DMS114 treated with DMSO at 0.1 percent for 48 hours (cell line): ENCODE measurements at regions not wholly inside any gene's neighbourhood (a gene's known extent, or its start where the extent isn't known, plus 50 kb on each side); places are given as distances from the start of the nearest gene placed in this dataset.
"Not testable (repeated sequence)": the region's sequence is repeated elsewhere in the genome, so short reads cannot be mapped to it uniquely, and the experiment has no call there.

Experiments used
- DNase-seq: peaks from one replicate; lab custom pipeline; 2025; ENCODE audit not compliant: unreplicated experiment; lab: John Stamatoyannopoulos, UW

- DNase-seq: no peak
Measured at GRCh38 chr2:52097071-52097470, 1065.1 kb upstream of the NRXN1 start.

- DNase-seq: no peak
Measured at GRCh38 chr2:52084759-52085158, 1052.8 kb upstream of the NRXN1 start.

GRCh38 chr2:52083214-52083613 is 1051.3 kb upstream of the NRXN1 start:
- DNase-seq: no peak

- DNase-seq: no peak
Measured at GRCh38 chr2:52082646-52083045, 1050.7 kb upstream of the NRXN1 start.

GRCh38 chr2:52079602-52080001 is 1047.7 kb upstream of the NRXN1 start:
- DNase-seq: no peak

- no peak for DNase-seq
Measured at GRCh38 chr2:52077159-52077558, 1045.2 kb upstream of the NRXN1 start.

- DNase-seq: no peak
Measured at GRCh38 chr2:52074130-52074719, 1042.3 kb upstream of the NRXN1 start.

GRCh38 chr2:52072949-52073348 is 1041.0 kb upstream of the NRXN1 start:
- DNase-seq: no peak

GRCh38 chr2:52070665-52071064 is 1038.7 kb upstream of the NRXN1 start:
- DNase-seq: no peak

- no peak for DNase-seq
Measured at GRCh38 chr2:52064234-52064633, 1032.3 kb upstream of the NRXN1 start.

GRCh38 chr2:52054824-52055223 is 1022.9 kb upstream of the NRXN1 start:
- no peak for DNase-seq

- DNase-seq: no peak
Measured at GRCh38 chr2:52036853-52037252, 1004.9 kb upstream of the NRXN1 start.

GRCh38 chr2:52036024-52036423 is 1004.1 kb upstream of the NRXN1 start:
- no peak for DNase-seq

GRCh38 chr2:52035391-52035790 is 1003.5 kb upstream of the NRXN1 start:
- DNase-seq: no peak

GRCh38 chr2:52034706-52035105 is 1002.8 kb upstream of the NRXN1 start:
- no peak for DNase-seq

GRCh38 chr2:52022006-52022405 is 990.1 kb upstream of the NRXN1 start:
- DNase-seq: no peak

- DNase-seq: no peak
Measured at GRCh38 chr2:52017646-52018235, 985.8 kb upstream of the NRXN1 start.

- DNase-seq: not testable (repeated sequence)
Measured at GRCh38 chr2:52006821-52007366, 975.0 kb upstream of the NRXN1 start.

- DNase-seq: no peak
Measured at GRCh38 chr2:52000151-52000855, 968.4 kb upstream of the NRXN1 start.

- DNase-seq: no peak
Measured at GRCh38 chr2:51998890-51999289, 967.0 kb upstream of the NRXN1 start.

GRCh38 chr2:51997571-51997970 is 965.6 kb upstream of the NRXN1 start:
- no peak for DNase-seq

GRCh38 chr2:51995293-51995692 is 963.4 kb upstream of the NRXN1 start:
- DNase-seq: no peak
